NB4 (cell line): ENCODE measurements at regions not wholly inside any gene's neighbourhood (a gene's known extent, or its start where the extent isn't known, plus 50 kb on each side); places are given as distances from the start of the nearest gene placed in this dataset.

Source experiments
- MYC ChIP-seq: IDR thresholded peaks from 2 replicates; pipeline ENCODE4 v1.6.1; 2011; ENCODE audit warnings: low read depth, low read length
- POLR2A ChIP-seq: IDR thresholded peaks from 2 replicates; pipeline ENCODE4 v1.6.1; 2011; ENCODE audit warnings: mild to moderate bottlenecking; ENCODE audit not compliant: insufficient read length; ENCODE audit errors: extremely low read depth
- TF ChIP-seq, protein P1 (sequence below): IDR thresholded peaks from one replicate; pipeline ENCODE4 v1.5.1; 2012; ENCODE audit warnings: low read depth, low read length
- TF ChIP-seq, protein P2 (sequence below): IDR thresholded peaks from 2 replicates; pipeline ENCODE4 v1.6.1; 2011; ENCODE audit warnings: low read depth, low read length

DNA sequence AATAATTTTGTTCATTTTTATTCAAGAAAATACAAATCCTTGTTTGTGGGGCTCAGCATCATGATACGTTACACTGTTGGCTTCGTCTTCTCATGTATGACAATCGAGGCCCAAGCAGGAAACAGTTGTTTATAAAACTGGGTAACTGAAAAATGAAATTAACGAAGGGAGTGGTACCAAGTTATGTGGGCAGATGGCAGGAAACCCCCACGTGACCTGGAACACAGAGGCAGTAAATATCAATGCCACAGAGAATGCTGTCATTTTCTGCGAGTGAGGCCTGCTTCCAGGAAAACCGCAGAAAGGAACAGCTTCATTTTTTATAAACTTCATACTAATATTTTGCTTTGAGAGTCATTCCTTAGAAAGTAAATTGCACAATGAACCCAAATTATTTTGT is 201.0 kb upstream of the ADARB2 start:
- TF ChIP-seq, protein P1, sequence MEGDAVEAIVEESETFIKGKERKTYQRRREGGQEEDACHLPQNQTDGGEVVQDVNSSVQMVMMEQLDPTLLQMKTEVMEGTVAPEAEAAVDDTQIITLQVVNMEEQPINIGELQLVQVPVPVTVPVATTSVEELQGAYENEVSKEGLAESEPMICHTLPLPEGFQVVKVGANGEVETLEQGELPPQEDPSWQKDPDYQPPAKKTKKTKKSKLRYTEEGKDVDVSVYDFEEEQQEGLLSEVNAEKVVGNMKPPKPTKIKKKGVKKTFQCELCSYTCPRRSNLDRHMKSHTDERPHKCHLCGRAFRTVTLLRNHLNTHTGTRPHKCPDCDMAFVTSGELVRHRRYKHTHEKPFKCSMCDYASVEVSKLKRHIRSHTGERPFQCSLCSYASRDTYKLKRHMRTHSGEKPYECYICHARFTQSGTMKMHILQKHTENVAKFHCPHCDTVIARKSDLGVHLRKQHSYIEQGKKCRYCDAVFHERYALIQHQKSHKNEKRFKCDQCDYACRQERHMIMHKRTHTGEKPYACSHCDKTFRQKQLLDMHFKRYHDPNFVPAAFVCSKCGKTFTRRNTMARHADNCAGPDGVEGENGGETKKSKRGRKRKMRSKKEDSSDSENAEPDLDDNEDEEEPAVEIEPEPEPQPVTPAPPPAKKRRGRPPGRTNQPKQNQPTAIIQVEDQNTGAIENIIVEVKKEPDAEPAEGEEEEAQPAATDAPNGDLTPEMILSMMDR, result no peak
- TF ChIP-seq POLR2A (no peak), MYC (no peak)
- TF ChIP-seq, protein P2, sequence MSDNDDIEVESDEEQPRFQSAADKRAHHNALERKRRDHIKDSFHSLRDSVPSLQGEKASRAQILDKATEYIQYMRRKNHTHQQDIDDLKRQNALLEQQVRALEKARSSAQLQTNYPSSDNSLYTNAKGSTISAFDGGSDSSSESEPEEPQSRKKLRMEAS, result no peak
